B cell (primary cell): ENCODE measurements at regions not wholly inside any gene's neighbourhood (a gene's known extent, or its start where the extent isn't known, plus 50 kb on each side); places are given as distances from the start of the nearest gene placed in this dataset.
A peak's percentile ranks its signal among the peaks of the same experiment; 100 is the strongest.

Experiments
- ATAC-seq: fragments of 200-7000 bp; cut with Tn5 transposase; one replicate; pipeline ENCODE4 v1.10.0; 2021; ENCODE audit warnings: low read depth, mild to moderate bottlenecking, moderate number of reproducible peaks, moderate library complexity
- CTCF ChIA-PET: fragments of 350-600 bp; sonication (Branson Sonifier 250); formaldehyde crosslinking; loops from one replicate; lab custom pipeline; 2021; ENCODE audit warnings: antibody characterized with exemption, inconsistent platforms; lab: Charles Lee
- POLR2A ChIA-PET: fragments of 350-600 bp; sonication (Branson Sonifier 250); formaldehyde crosslinking; loops from one replicate; lab custom pipeline; 2021; ENCODE audit warnings: antibody characterized with exemption; lab: Charles Lee
- DNase-seq: peaks from one replicate; pipeline ENCODE4 v3.0.0; 2013
- H2AFZ ChIP-seq: 2 replicates; pipeline ENCODE4 v1.6.1; 2012; ENCODE audit warnings: mild to moderate bottlenecking, low read depth, low read length; ENCODE audit not compliant: insufficient read depth, poor library complexity, severe bottlenecking
- H3K27ac ChIP-seq, 2 donors: 1 replicate in 1 of 2; 2 replicates in 1 of 2; pipeline ENCODE4 v1.5.1; 2012 to 2013; ENCODE audit warnings: low read length in 2 of 2, mild to moderate bottlenecking in 2 of 2, moderate library complexity in 1 of 2
- H3K27me3 ChIP-seq, 4 experiments: fragments of 200-600 bp in 1 of 4; sonication (generic) in 1 of 4; replicated peaks in 1 of 4; 1 replicate in 2 of 4; 2 replicates in 2 of 4; pipeline versions ENCODE4 v1.6.1 to v1.7.0; 2013 to 2016; ENCODE audit warnings: low read length in 3 of 4, mild to moderate bottlenecking in 2 of 4, mixed read lengths in 1 of 4, moderate library complexity in 1 of 4; ENCODE audit not compliant: insufficient read depth in 4 of 4, control insufficient read depth in 3 of 4; ENCODE audit errors: control extremely low read depth in 1 of 4
- H3K36me3 ChIP-seq, 2 experiments: replicated peaks in 1 of 2; 1 replicate in 1 of 2; 2 replicates in 1 of 2; pipeline versions ENCODE4 v1.6.1 to v1.7.1; 2013; ENCODE audit warnings: low read length in 1 of 2; ENCODE audit not compliant: insufficient read depth in 2 of 2, control insufficient read depth in 1 of 2; ENCODE audit errors: control extremely low read depth in 1 of 2, extremely low read depth in 1 of 2
- H3K4me1 ChIP-seq, 2 donors: fragments of 200-600 bp in 1 of 2; sonication (generic) in 1 of 2; 1 replicate in 1 of 2; 2 replicates in 1 of 2; pipeline versions ENCODE4 v1.5.1 to v1.6.1; 2013 to 2017; ENCODE audit warnings: low read length in 2 of 2; ENCODE audit not compliant: control insufficient read depth in 2 of 2, insufficient read depth in 2 of 2
- H3K4me2 ChIP-seq: replicated peaks from 2 replicates; pipeline ENCODE3; 2012; ENCODE audit warnings: mild to moderate bottlenecking, low read depth, low read length; ENCODE audit not compliant: poor library complexity, severe bottlenecking
- H3K4me3 ChIP-seq, 5 experiments: fragments of 200-600 bp in 1 of 5; sonication (generic) in 1 of 5; 1 replicate in 3 of 5; 2 replicates in 2 of 5; pipeline versions ENCODE4 v1.5.1 to v1.7.0; 2011 to 2016; ENCODE audit warnings: low read length in 4 of 5, mild to moderate bottlenecking in 4 of 5, low read depth in 2 of 5, control low read depth in 1 of 5, moderate library complexity in 1 of 5; ENCODE audit not compliant: insufficient read depth in 1 of 5; ENCODE audit errors: control extremely low read depth in 1 of 5, extremely low read depth in 1 of 5
- H3K79me2 ChIP-seq: fragments of 200-600 bp; sonication (generic); one replicate; pipeline ENCODE4 v1.6.0; 2016; ENCODE audit warnings: low read length; ENCODE audit not compliant: control insufficient read depth, insufficient read depth
- H3K9ac ChIP-seq: fragments of 200-600 bp; sonication (generic); 2 replicates; pipeline ENCODE4 v1.6.1; 2017; ENCODE audit warnings: mild to moderate bottlenecking, low read length, moderate library complexity
- H3K9me3 ChIP-seq, 3 donors: one replicate each; pipeline versions ENCODE4 v1.6.1 to v1.7.1; 2013; ENCODE audit warnings: low read length in 2 of 3; ENCODE audit not compliant: control insufficient read depth in 2 of 3, insufficient read depth in 1 of 3; ENCODE audit errors: control extremely low read depth in 1 of 3
- H4K20me1 ChIP-seq: 2 replicates; pipeline ENCODE4 v1.6.0; 2012; ENCODE audit warnings: mild to moderate bottlenecking, low read length; ENCODE audit not compliant: insufficient read depth, control insufficient read depth, poor library complexity, severe bottlenecking
- H3K27ac Mint-ChIP-seq: one replicate; pipeline ENCODE4 v1.8.0; 2021; ENCODE audit warnings: mixed read lengths
- H3K27me3 Mint-ChIP-seq: one replicate; pipeline ENCODE4 v1.8.0; 2021; ENCODE audit warnings: mixed read lengths
- H3K4me1 Mint-ChIP-seq: one replicate; pipeline ENCODE4 v1.8.0; 2021; ENCODE audit warnings: mixed read lengths
- H3K4me3 Mint-ChIP-seq: one replicate; pipeline ENCODE4 v1.8.0; 2021; ENCODE audit warnings: mixed read lengths
- H3K9me3 Mint-ChIP-seq: one replicate; pipeline ENCODE4 v1.8.0; 2022; ENCODE audit warnings: mixed read lengths; ENCODE audit not compliant: insufficient read depth
- CTCF ChIP-seq: fragments of 200-600 bp; IDR thresholded peaks from one replicate; pipeline ENCODE4 v1.8.0; 2022; ENCODE audit warnings: antibody characterized with exemption, mild to moderate bottlenecking
- EZH2 ChIP-seq: IDR thresholded peaks from 2 replicates; pipeline ENCODE4 v1.6.1; 2012; ENCODE audit warnings: borderline replicate concordance, low read depth, mild to moderate bottlenecking, moderate library complexity, low read length; ENCODE audit not compliant: insufficient read depth, poor library complexity, severe bottlenecking
- WGBS: methylation state at CpG from one replicate; pipeline ENCODE4 v1.1.5; 2013; ENCODE audit warnings: missing lambda C conversion rate; ENCODE audit not compliant: insufficient coverage; 5-methylcytosine and 5-hydroxymethylcytosine counted together
- intact Hi-C: fragments of 100-400 bp; cut with micrococcal nuclease; formaldehyde crosslinking; loops from one replicate; pipeline ENCODE4 v1.10.0; 2022

- POLR2A ChIA-PET = interaction anchor here (1.0 kb wide), 1 partner anchor 422 kb away, joined by 4 read pairs; no protein-coding TSS in a partner anchor
- H3K27me3 ChIP-seq = no peaks in the 10 kb centered on the region
- WGBS = 0% methylated on average over 2 of the region's 5 CpGs
- no peaks in the 10 kb centered on the region for H3K9me3 Mint-ChIP-seq
- peak overlapping the region; percentile 57 for H3K27ac Mint-ChIP-seq
- intact Hi-C loops = loop anchor here (1.0 to 10.0 kb wide), 7 partner anchors 54 to 949 kb away; no protein-coding TSS in a partner anchor
- ATAC-seq (peak; percentile 67), DNase-seq (peak; percentile 80)
- peak overlapping the region; percentile 74 for H3K4me2 ChIP-seq
- H2AFZ ChIP-seq = no peak overlapping the region
- H4K20me1 ChIP-seq = no peaks in the 10 kb centered on the region
- H3K4me1 ChIP-seq = peaks cover 38 to 40% of the 10 kb centered on the region in 2 donors
- H3K27ac ChIP-seq = peak overlapping the region; percentile 86 to 88
- no peaks in the 10 kb centered on the region for H3K79me2 ChIP-seq
- peak overlapping the region in 3 of 5 experiments; percentile 18 to 46 (median 33) for H3K4me3 ChIP-seq
- TF ChIP-seq EZH2 (no peak), CTCF (no peak)
- H3K4me3 Mint-ChIP-seq = peak overlapping the region; percentile 48
- CTCF ChIA-PET = interaction anchor here (1.4 to 1.9 kb wide), 3 partner anchors 11 to 258 kb away, joined by 3 to 7 read pairs (median 3); no protein-coding TSS in a partner anchor
- peaks cover 57% of the 10 kb centered on the region for H3K4me1 Mint-ChIP-seq
- H3K9me3 ChIP-seq = no peaks in the 10 kb centered on the region
- H3K9ac ChIP-seq = peak overlapping the region; percentile 51
- no peaks in the 10 kb centered on the region for H3K27me3 Mint-ChIP-seq
- no peaks in the 10 kb centered on the region for H3K36me3 ChIP-seq
Observed at GRCh38 chr5:125006011-125006685, 259.7 kb upstream of the ZNF608 start.

GRCh38 chr5:125010356-125010755 is 263.9 kb upstream of the ZNF608 start:
- no peaks in the 10 kb centered on the region for H3K79me2 ChIP-seq
- H3K4me2 ChIP-seq = no peak overlapping the region
- H3K4me1 ChIP-seq = peaks cover 35 to 42% of the 10 kb centered on the region in 2 donors
- no peak for TF ChIP-seq CTCF
- no peak for TF ChIP-seq EZH2
- Mint-ChIP-seq H3K27ac (no peak overlapping the region), H3K4me3 (no peak overlapping the region), H3K27me3 (no peaks in the 10 kb centered on the region), H3K9me3 (no peaks in the 10 kb centered on the region), H3K4me1 (peaks cover 49% of the 10 kb centered on the region)
- ATAC-seq (no peak), DNase-seq (no peak)
- H2AFZ ChIP-seq = no peak overlapping the region
- ChIA-PET CTCF (no interaction called here), POLR2A (no interaction called here)
- no peaks in the 10 kb centered on the region for H3K9me3 ChIP-seq
- H3K27me3 ChIP-seq = no peaks in the 10 kb centered on the region
- no peak overlapping the region for H3K27ac ChIP-seq
- H3K36me3 ChIP-seq = no peaks in the 10 kb centered on the region
- no peak overlapping the region for H3K9ac ChIP-seq
- H3K4me3 ChIP-seq = no peak overlapping the region
- no peaks in the 10 kb centered on the region for H4K20me1 ChIP-seq
- intact Hi-C loops = no loop called here
- 96% methylated on average over 5 of the region's 7 CpGs for WGBS
